OCI-LY1 (cell line): ENCODE measurements at regions not wholly inside any gene's neighbourhood (a gene's known extent, or its start where the extent isn't known, plus 50 kb on each side); places are given as distances from the start of the nearest gene placed in this dataset.

Source experiments
- H2AFZ ChIP-seq: fragments of 200-600 bp; sonication (generic), shearing (Covaris generic); 2 replicates; pipeline ENCODE4 v1.6.0; 2014; ENCODE audit warnings: antibody characterized with exemption, mild to moderate bottlenecking, low read length
- H3F3A ChIP-seq: fragments of 200-600 bp; sonication (generic), shearing (Covaris generic); 2 replicates; pipeline ENCODE4 v1.6.0; 2014; ENCODE audit warnings: mild to moderate bottlenecking, antibody characterized with exemption, low read length, moderate library complexity; ENCODE audit not compliant: insufficient read depth
- H3K27ac ChIP-seq: fragments of 200-600 bp; sonication (generic); 2 replicates; pipeline ENCODE4 v1.5.1; 2014; ENCODE audit warnings: low read length, mixed run types, mild to moderate bottlenecking, low read depth; ENCODE audit not compliant: poor library complexity, severe bottlenecking
- H3K27me3 ChIP-seq: fragments of 200-600 bp; sonication (generic); 2 replicates; pipeline ENCODE4 v1.6.0; 2014; ENCODE audit warnings: antibody characterized with exemption, mild to moderate bottlenecking, low read length, moderate library complexity; ENCODE audit not compliant: insufficient read depth
- H3K36me3 ChIP-seq: fragments of 200-600 bp; sonication (generic); 2 replicates; pipeline ENCODE4 v1.6.1; 2014; ENCODE audit warnings: mild to moderate bottlenecking, antibody characterized with exemption, low read length, moderate library complexity, mixed read lengths; ENCODE audit not compliant: insufficient read depth
- H3K4me1 ChIP-seq: fragments of 200-600 bp; sonication (generic); 2 replicates; pipeline ENCODE4 v1.5.1; 2014; ENCODE audit warnings: mild to moderate bottlenecking, low read length, moderate library complexity; ENCODE audit not compliant: insufficient read depth, severe bottlenecking
- H3K4me2 ChIP-seq: fragments of 200-600 bp; sonication (generic), shearing (Covaris generic); 2 replicates; pipeline ENCODE4 v1.6.1; 2014; ENCODE audit warnings: low read length
- H3K4me3 ChIP-seq: fragments of 200-600 bp; sonication (generic); 2 replicates; pipeline ENCODE4 v1.5.1; 2014; ENCODE audit warnings: low read length, low read depth, mild to moderate bottlenecking, mixed read lengths; ENCODE audit not compliant: poor library complexity, severe bottlenecking
- H3K79me2 ChIP-seq: fragments of 200-600 bp; shearing (Covaris generic); 2 replicates; pipeline ENCODE4 v1.6.1; 2016; ENCODE audit warnings: mixed run types, low read length, mixed read lengths; ENCODE audit not compliant: insufficient read depth
- H3K9ac ChIP-seq: fragments of 200-600 bp; sonication (generic), shearing (Covaris generic); 2 replicates; pipeline ENCODE4 v1.6.1; 2014; ENCODE audit warnings: mild to moderate bottlenecking, low read length, mixed read lengths
- H3K9me2 ChIP-seq: fragments of 200-600 bp; sonication (generic), shearing (Covaris generic); 2 replicates; pipeline ENCODE4 v1.6.1; 2014; ENCODE audit warnings: low read depth, mild to moderate bottlenecking, low read length, mixed read lengths
- H3K9me3 ChIP-seq: fragments of 200-600 bp; shearing (Covaris generic); 2 replicates; pipeline ENCODE4 v1.6.1; 2014; ENCODE audit warnings: low read length, mixed read lengths
- H4K20me1 ChIP-seq: fragments of 200-600 bp; sonication (generic), shearing (Covaris generic); 2 replicates; pipeline ENCODE4 v1.6.0; 2016; ENCODE audit warnings: mild to moderate bottlenecking, low read length; ENCODE audit not compliant: insufficient read depth
- EZH2 ChIP-seq: fragments of 200-600 bp; sonication (generic), shearing (Covaris generic); IDR thresholded peaks from 2 replicates; pipeline ENCODE4 v1.8.0; 2017; ENCODE audit warnings: borderline replicate concordance, mixed run types, mild to moderate bottlenecking, antibody characterized with exemption, low read length, moderate library complexity, mixed read lengths
- TF ChIP-seq, protein P1 (sequence below): fragments of 200-600 bp; sonication (generic), shearing (Covaris generic); IDR thresholded peaks from 2 replicates; pipeline ENCODE4 v1.5.1; 2017; ENCODE audit warnings: mild to moderate bottlenecking, antibody characterized with exemption, low read length, moderate library complexity, mixed read lengths

DNA sequence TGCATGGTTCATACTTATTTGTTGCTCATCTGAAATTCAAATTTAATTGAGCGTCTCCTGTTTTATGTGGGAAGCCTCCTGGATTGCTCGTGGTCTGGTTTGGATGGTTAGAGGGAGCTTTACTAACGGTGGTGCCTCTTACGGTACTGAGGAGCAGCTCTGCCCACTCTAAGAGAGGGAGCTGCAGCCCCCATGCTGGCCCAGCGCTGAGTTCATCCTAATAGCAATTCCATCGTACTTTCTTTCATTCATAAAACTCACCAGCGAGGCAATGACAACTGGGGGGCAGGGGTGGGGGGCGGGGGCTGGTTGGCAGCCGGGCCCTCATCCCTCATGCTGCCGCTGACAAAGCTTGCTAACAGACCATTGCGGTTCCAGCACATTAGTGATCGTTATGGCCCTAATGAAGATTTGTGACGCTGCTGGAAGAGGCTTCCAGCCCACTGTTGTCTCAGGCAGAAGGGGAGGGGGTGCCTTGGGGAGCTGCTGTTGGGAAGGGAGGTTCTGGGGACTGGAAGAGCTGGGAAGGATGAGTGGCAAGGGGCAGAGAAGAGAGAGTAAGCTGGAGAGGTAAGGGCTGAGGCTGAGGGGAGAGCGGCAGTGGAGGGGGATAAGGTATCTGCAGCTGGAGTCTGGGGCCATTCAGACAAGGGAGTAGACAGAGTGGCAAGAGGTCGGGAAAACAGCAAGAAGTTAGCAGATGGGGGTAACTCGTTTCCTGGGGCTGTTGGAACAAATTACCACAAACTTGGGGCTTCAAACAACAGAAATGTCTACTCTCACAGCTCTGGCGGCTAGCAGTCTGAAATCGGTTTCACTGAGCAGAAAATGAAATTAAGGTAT, 238.1 kb downstream of the LPIN1 start:
- H3K9me3 ChIP-seq = no peaks in the 10 kb centered on the region
- TF ChIP-seq, protein P1, sequence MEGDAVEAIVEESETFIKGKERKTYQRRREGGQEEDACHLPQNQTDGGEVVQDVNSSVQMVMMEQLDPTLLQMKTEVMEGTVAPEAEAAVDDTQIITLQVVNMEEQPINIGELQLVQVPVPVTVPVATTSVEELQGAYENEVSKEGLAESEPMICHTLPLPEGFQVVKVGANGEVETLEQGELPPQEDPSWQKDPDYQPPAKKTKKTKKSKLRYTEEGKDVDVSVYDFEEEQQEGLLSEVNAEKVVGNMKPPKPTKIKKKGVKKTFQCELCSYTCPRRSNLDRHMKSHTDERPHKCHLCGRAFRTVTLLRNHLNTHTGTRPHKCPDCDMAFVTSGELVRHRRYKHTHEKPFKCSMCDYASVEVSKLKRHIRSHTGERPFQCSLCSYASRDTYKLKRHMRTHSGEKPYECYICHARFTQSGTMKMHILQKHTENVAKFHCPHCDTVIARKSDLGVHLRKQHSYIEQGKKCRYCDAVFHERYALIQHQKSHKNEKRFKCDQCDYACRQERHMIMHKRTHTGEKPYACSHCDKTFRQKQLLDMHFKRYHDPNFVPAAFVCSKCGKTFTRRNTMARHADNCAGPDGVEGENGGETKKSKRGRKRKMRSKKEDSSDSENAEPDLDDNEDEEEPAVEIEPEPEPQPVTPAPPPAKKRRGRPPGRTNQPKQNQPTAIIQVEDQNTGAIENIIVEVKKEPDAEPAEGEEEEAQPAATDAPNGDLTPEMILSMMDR = no peak
- TF ChIP-seq EZH2 = no peak
- H3K9ac ChIP-seq = no peak overlapping the region
- no peaks in the 10 kb centered on the region for H3K9me2 ChIP-seq
- H2AFZ ChIP-seq = no peak overlapping the region
- no peaks in the 10 kb centered on the region for H4K20me1 ChIP-seq
- peaks cover 10% of the 10 kb centered on the region for H3K4me1 ChIP-seq
- H3K79me2 ChIP-seq = no peaks in the 10 kb centered on the region
- no peak overlapping the region for H3K4me2 ChIP-seq
- no peak overlapping the region for H3K27ac ChIP-seq
- H3F3A ChIP-seq = no peaks in the 10 kb centered on the region
- H3K27me3 ChIP-seq = no peaks in the 10 kb centered on the region
- no peak overlapping the region for H3K4me3 ChIP-seq
- 0 out of 2 replicates have a peak, but pooled peaks cover 3% of the 10 kb centered on the region for H3K36me3 ChIP-seq

DNA sequence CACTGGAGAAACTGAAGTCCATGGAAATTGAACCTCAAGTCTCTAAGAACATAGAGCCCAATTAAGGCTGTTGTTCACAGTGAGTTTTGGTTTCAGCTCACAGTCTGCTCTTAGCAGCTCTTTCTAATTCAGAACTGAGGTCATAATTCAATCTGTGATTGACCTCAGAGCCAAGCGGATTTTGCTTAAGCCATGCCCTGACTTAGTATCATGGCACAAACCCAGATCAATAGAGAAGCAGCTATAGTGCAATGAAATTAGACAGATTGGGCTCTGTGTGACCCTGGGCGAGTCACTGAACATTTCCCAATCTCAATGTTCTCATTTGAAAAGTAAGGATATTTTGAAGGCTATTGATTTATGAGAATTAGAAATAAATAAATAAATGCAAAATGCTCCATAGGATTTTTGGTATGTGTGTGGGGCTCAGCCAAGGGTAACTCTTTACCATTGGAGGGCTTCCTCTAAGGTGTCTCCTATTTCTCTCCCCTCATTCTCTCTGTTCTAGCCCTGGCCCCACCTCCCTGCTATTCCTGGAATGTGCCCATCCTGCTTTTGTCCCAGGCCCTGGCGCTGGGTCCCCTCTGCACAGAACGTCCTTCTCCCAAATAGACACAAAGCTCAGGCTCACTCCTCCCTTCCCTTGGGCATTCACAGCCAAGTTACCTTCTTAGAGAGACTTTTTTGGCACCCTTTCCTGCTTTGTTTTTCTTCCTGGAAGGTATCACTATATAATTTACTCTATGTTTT, 239.6 kb downstream of the LPIN1 start:
- H3K9me3 ChIP-seq = no peaks in the 10 kb centered on the region
- no peaks in the 10 kb centered on the region for H3K36me3 ChIP-seq
- no peaks in the 10 kb centered on the region for H4K20me1 ChIP-seq
- H3K4me3 ChIP-seq = no peak overlapping the region
- TF ChIP-seq EZH2 = no peak
- TF ChIP-seq, protein P1 = no peak
- H3K4me1 ChIP-seq = peaks cover 10% of the 10 kb centered on the region
- H3K4me2 ChIP-seq = no peak overlapping the region
- H3K9ac ChIP-seq = no peak overlapping the region
- H3K27me3 ChIP-seq = no peaks in the 10 kb centered on the region
- H3K9me2 ChIP-seq = no peaks in the 10 kb centered on the region
- no peaks in the 10 kb centered on the region for H3K79me2 ChIP-seq
- no peak overlapping the region for H2AFZ ChIP-seq
- H3F3A ChIP-seq = no peaks in the 10 kb centered on the region
- no peak overlapping the region for H3K27ac ChIP-seq

DNA sequence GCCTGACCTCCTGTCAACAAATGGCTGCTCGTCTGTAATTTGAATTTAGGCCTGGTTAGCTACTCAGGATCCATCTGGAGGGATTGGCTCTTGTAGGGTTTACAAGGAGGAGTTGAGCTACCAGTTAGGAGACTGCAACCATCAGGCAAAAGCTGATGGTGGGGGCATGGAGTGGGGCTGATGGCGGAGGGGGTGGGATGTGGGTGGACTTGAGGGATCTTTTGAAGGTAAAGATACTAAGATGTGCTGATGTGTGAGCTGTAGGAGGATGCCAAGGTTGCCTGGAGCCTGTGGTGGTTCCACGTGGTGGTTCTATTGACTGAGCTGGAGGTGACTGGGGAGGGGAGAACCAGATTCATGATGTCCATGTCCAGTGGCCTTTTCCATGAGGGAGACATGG, 240.7 kb downstream of the LPIN1 start:
- Histone ChIP-seq H3K79me2 (no peaks in the 10 kb centered on the region), H3F3A (no peaks in the 10 kb centered on the region), H3K4me3 (no peak overlapping the region), H3K4me2 (no peak overlapping the region), H3K9ac (no peak overlapping the region), H3K4me1 (peaks cover 10% of the 10 kb centered on the region), H3K27ac (no peak overlapping the region), H3K36me3 (no peaks in the 10 kb centered on the region), H2AFZ (no peak overlapping the region), H4K20me1 (no peaks in the 10 kb centered on the region), H3K9me3 (no peaks in the 10 kb centered on the region), H3K9me2 (no peaks in the 10 kb centered on the region), H3K27me3 (no peaks in the 10 kb centered on the region)
- no peak for TF ChIP-seq EZH2
- TF ChIP-seq, protein P1 = no peak
